Activated CD8-positive, alpha-beta T cell treated with anti-CD3 and anti-CD28 coated beads for 36 hours (primary cell): ENCODE measurements at regions not wholly inside any gene's neighbourhood (a gene's known extent, or its start where the extent isn't known, plus 50 kb on each side); places are given as distances from the start of the nearest gene placed in this dataset.

Experiments used
- ATAC-seq: fragments of 200-7000 bp; cut with Tn5 transposase; one replicate; pipeline ENCODE4 v1.10.0; 2021; ENCODE audit warnings: mild to moderate bottlenecking, moderate library complexity
- CTCF ChIA-PET: fragments of 350-600 bp; sonication (Branson Sonifier 250); formaldehyde crosslinking; loops from one replicate; lab custom pipeline; 2021; ENCODE audit warnings: antibody characterized with exemption; lab: Charles Lee
- POLR2A ChIA-PET: fragments of 350-600 bp; sonication (Branson Sonifier 250); formaldehyde crosslinking; loops from one replicate; lab custom pipeline; 2021; ENCODE audit warnings: antibody characterized with exemption; lab: Charles Lee
- DNase-seq: peaks from one replicate; pipeline ENCODE4 v3.0.0-alpha.2; 2020
- H3K27ac Mint-ChIP-seq: one replicate; pipeline ENCODE4 v1.8.0; 2021; ENCODE audit warnings: mild to moderate bottlenecking, mixed read lengths
- H3K27me3 Mint-ChIP-seq: one replicate; pipeline ENCODE4 v1.8.0; 2021; ENCODE audit warnings: mixed read lengths
- H3K36me3 Mint-ChIP-seq: one replicate; pipeline ENCODE4 v1.8.0; 2021; ENCODE audit warnings: low read depth, mixed read lengths
- H3K4me1 Mint-ChIP-seq: one replicate; pipeline ENCODE4 v1.8.0; 2021; ENCODE audit warnings: low read depth, mixed read lengths
- H3K4me3 Mint-ChIP-seq: one replicate; pipeline ENCODE4 v1.8.0; 2021; ENCODE audit warnings: mild to moderate bottlenecking, moderate library complexity, mixed read lengths
- H3K9me3 Mint-ChIP-seq: one replicate; pipeline ENCODE4 v1.8.0; 2021; ENCODE audit warnings: mixed read lengths
- CTCF ChIP-seq: fragments of 200-600 bp; IDR thresholded peaks from one replicate; pipeline ENCODE4 v1.8.0; 2022; ENCODE audit warnings: antibody characterized with exemption, mild to moderate bottlenecking
- intact Hi-C: fragments of 100-400 bp; cut with micrococcal nuclease; formaldehyde crosslinking; loops from one replicate; pipeline ENCODE4 v1.10.0; 2022

GRCh38 chr18:38612904-38613303 is 1047.3 kb upstream of the CELF4 start:
- POLR2A ChIA-PET = no interaction called here
- Mint-ChIP-seq H3K36me3 (no peaks in the 10 kb centered on the region), H3K4me3 (no peak overlapping the region), H3K27me3 (no peaks in the 10 kb centered on the region), H3K4me1 (peaks cover 12% of the 10 kb centered on the region), H3K9me3 (no peaks in the 10 kb centered on the region), H3K27ac (no peak overlapping the region)
- intact Hi-C loops = no loop called here
- no peak for ATAC-seq
- no peak for DNase-seq
- no peak for TF ChIP-seq CTCF
- CTCF ChIA-PET = no interaction called here

- POLR2A ChIA-PET = interaction anchor here (0.5 kb wide), 1 partner anchor 1389 kb away, joined by 5 read pairs; no protein-coding TSS in a partner anchor
These were observed 1045.7 kb upstream of the CELF4 start for GRCh38 chr18:38611036-38611964.

DNA sequence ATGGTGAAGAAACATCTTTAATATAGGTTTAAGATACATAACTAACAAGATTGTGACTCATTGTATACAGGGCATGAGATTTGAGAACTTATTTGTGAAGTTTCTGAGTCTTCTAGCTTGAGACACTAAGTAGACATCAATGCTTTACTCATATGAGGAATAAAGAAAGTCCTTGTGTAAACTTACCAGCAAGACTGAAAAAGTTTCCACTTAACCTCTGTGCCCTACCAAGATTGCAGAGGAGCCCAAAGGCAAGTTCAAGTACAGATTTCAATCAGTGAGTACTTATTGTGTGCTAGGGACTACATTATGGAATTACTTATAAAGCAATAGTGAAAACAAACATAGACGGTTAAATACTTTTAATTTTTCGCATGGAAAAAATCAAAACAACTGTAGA is 1041.2 kb upstream of the CELF4 start:
- Mint-ChIP-seq H3K36me3 (no peaks in the 10 kb centered on the region), H3K27ac (no peak overlapping the region), H3K27me3 (no peaks in the 10 kb centered on the region), H3K9me3 (no peaks in the 10 kb centered on the region), H3K4me1 (peaks cover 15% of the 10 kb centered on the region), H3K4me3 (no peak overlapping the region)
- POLR2A ChIA-PET = no interaction called here
- no peak for DNase-seq
- CTCF ChIA-PET = no interaction called here
- intact Hi-C loops = no loop called here
- no peak for ATAC-seq
- TF ChIP-seq CTCF = no peak

More at GRCh38 chr18:38611036-38611964, 1045.7 kb upstream of the CELF4 start:
- ATAC-seq = peak; percentile 85
- H3K9me3 Mint-ChIP-seq = no peaks in the 10 kb centered on the region
- H3K4me1 Mint-ChIP-seq = peaks cover 16% of the 10 kb centered on the region
- H3K4me3 Mint-ChIP-seq = no peak overlapping the region
- CTCF ChIA-PET = no interaction called here
- peak overlapping the region; percentile 58 for H3K27ac Mint-ChIP-seq
- DNase-seq = peak; percentile 35
- TF ChIP-seq CTCF = no peak
- H3K27me3 Mint-ChIP-seq = no peaks in the 10 kb centered on the region
- H3K36me3 Mint-ChIP-seq = no peaks in the 10 kb centered on the region
- intact Hi-C loops = no loop called here

DNA sequence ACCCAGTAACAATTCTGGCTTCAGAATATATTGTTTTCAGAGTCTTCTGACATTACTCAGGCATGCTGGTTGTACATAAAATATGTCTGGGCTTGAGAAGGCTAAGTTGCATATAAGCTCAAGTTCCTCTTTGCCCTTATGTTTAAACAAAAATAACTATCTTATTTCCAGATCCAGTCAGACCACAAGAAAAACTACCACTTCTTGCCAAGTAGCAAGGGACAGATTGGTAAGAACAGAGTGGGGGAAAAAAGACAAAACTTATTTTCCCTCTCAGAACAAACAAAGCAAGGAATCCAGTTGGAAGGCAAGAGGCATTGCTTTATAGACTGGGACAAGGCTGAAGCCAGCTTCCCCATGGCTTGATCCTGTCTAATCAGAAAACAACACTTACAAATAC is 1036.7 kb upstream of the CELF4 start:
- ChIA-PET POLR2A (no interaction called here), CTCF (no interaction called here)
- no peaks in the 10 kb centered on the region for H3K27me3 Mint-ChIP-seq
- no peak overlapping the region for H3K27ac Mint-ChIP-seq
- intact Hi-C loops = no loop called here
- no peak for TF ChIP-seq CTCF
- no peak overlapping the region for H3K4me3 Mint-ChIP-seq
- no peaks in the 10 kb centered on the region for H3K9me3 Mint-ChIP-seq
- no peaks in the 10 kb centered on the region for H3K36me3 Mint-ChIP-seq
- ATAC-seq (no peak), DNase-seq (no peak)
- H3K4me1 Mint-ChIP-seq = peaks cover 4% of the 10 kb centered on the region

- Mint-ChIP-seq H3K36me3 (peaks cover 1% of the 10 kb centered on the region), H3K9me3 (no peaks in the 10 kb centered on the region), H3K4me3 (no peak overlapping the region), H3K27ac (no peak overlapping the region), H3K27me3 (no peaks in the 10 kb centered on the region), H3K4me1 (no peaks in the 10 kb centered on the region)
- intact Hi-C loops = no loop called here
- ATAC-seq (no peak), DNase-seq (no peak)
- no peak for TF ChIP-seq CTCF
- CTCF ChIA-PET = no interaction called here
- POLR2A ChIA-PET = no interaction called here
These were observed 1022.0 kb upstream of the CELF4 start for GRCh38 chr18:38587571-38587970.
